ENCODE measurements at regions not wholly inside any gene's neighbourhood (a gene's known extent, or its start where the extent isn't known, plus 50 kb on each side); places are given as distances from the start of the nearest gene placed in this dataset.

DNA sequence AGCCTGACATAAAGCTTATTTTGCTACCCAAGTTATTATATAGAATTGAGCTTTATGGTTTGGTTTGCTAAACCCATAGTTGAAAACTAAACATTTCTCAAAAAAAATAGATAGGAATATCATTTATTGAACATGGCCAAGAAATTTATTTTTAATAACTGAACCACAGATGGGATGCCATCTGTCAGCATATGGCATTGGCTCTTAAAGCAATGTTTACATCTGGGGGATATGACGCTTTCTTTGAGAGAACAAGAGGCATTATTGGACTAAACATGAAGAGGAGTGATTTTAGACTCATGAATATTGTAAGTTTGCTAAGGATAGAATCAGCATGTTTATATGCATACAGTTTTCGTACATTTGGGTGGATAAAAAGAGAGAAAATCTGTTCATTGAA is 132.6 kb upstream of the SLIT2 start:
- H3K27me3 ChIP-seq (ENCODE audit: control insufficient read depth in 1 of 2, insufficient read depth in 2 of 2, low read length in 2 of 2) = no peaks in the 10 kb centered on the region
- no peak overlapping the region for H3K27ac ChIP-seq (ENCODE audit: low read depth, low read length)
- no peak overlapping the region for H3K4me3 ChIP-seq (ENCODE audit: low read depth in 1 of 2, low read length in 2 of 2)
- no peaks in the 10 kb centered on the region for H3K36me3 ChIP-seq (ENCODE audit: insufficient read depth, low read length)
- no peaks in the 10 kb centered on the region for H3K4me1 ChIP-seq (ENCODE audit: insufficient read depth, low read length)
- no peak overlapping the region for H3K9ac ChIP-seq (ENCODE audit: low read length)
- no peaks in the 10 kb centered on the region for H3K9me3 ChIP-seq (ENCODE audit: low read length)

DNA sequence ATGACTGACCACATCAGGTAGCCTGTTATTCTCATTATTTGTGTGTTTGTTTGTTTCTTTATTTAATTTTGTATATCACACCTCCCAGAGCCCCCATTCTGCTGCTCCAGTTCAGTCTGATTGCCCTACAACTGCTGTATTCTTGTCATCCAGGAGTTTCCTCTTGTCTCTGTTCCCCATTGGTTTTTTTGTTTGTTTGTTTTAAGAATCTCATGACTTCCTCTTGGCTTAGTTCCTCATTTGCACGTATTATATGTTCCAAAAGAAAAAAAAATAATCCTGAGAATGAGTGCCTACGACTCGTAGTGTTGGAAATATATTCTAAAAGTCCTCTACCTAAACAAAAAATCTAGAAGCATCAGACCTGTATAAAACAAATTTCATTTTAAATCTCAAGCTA is 142.3 kb upstream of the SLIT2 start:
- no peaks in the 10 kb centered on the region for H3K4me1 ChIP-seq (ENCODE audit: insufficient read depth, low read length)
- H3K27ac ChIP-seq (ENCODE audit: low read depth, low read length) = no peak overlapping the region
- H3K9me3 ChIP-seq (ENCODE audit: low read length) = no peaks in the 10 kb centered on the region
- H3K9ac ChIP-seq (ENCODE audit: low read length) = no peak overlapping the region
- no peak overlapping the region for H3K4me3 ChIP-seq (ENCODE audit: low read depth in 1 of 2, low read length in 2 of 2)
- H3K27me3 ChIP-seq (ENCODE audit: control insufficient read depth in 1 of 2, insufficient read depth in 2 of 2, low read length in 2 of 2) = no peaks in the 10 kb centered on the region
- no peaks in the 10 kb centered on the region for H3K36me3 ChIP-seq (ENCODE audit: insufficient read depth, low read length)

- no peaks in the 10 kb centered on the region for H3K27me3 ChIP-seq (ENCODE audit: control insufficient read depth in 1 of 2, insufficient read depth in 2 of 2, low read length in 2 of 2)
- H3K9me3 ChIP-seq (ENCODE audit: low read length) = no peaks in the 10 kb centered on the region
- no peaks in the 10 kb centered on the region for H3K4me1 ChIP-seq (ENCODE audit: insufficient read depth, low read length)
- H3K9ac ChIP-seq (ENCODE audit: low read length) = no peak overlapping the region
- no peaks in the 10 kb centered on the region for H3K36me3 ChIP-seq (ENCODE audit: insufficient read depth, low read length)
- no peak overlapping the region for H3K4me3 ChIP-seq (ENCODE audit: low read depth in 1 of 2, low read length in 2 of 2)
- no peak overlapping the region for H3K27ac ChIP-seq (ENCODE audit: low read depth, low read length)
Observed at GRCh38 chr4:20106921-20107320, 144.8 kb upstream of the SLIT2 start.

- no peaks in the 10 kb centered on the region for H3K36me3 ChIP-seq (ENCODE audit: insufficient read depth, low read length)
- no peak overlapping the region for H3K9ac ChIP-seq (ENCODE audit: low read length)
- no peaks in the 10 kb centered on the region for H3K4me1 ChIP-seq (ENCODE audit: insufficient read depth, low read length)
- H3K27me3 ChIP-seq (ENCODE audit: control insufficient read depth in 1 of 2, insufficient read depth in 2 of 2, low read length in 2 of 2) = no peaks in the 10 kb centered on the region
- H3K9me3 ChIP-seq (ENCODE audit: low read length) = no peaks in the 10 kb centered on the region
- H3K27ac ChIP-seq (ENCODE audit: low read depth, low read length) = no peak overlapping the region
- H3K4me3 ChIP-seq (ENCODE audit: low read depth in 1 of 2, low read length in 2 of 2) = no peak overlapping the region
Observed at GRCh38 chr4:20101831-20102230, 149.9 kb upstream of the SLIT2 start.

- Histone ChIP-seq H3K9me3 (ENCODE audit: low read length) (no peaks in the 10 kb centered on the region), H3K27ac (ENCODE audit: low read depth, low read length) (no peak overlapping the region), H3K27me3 (ENCODE audit: control insufficient read depth in 1 of 2, insufficient read depth in 2 of 2, low read length in 2 of 2) (no peaks in the 10 kb centered on the region), H3K4me1 (ENCODE audit: insufficient read depth, low read length) (no peaks in the 10 kb centered on the region), H3K36me3 (ENCODE audit: insufficient read depth, low read length) (no peaks in the 10 kb centered on the region), H3K4me3 (ENCODE audit: low read depth in 1 of 2, low read length in 2 of 2) (no peak overlapping the region), H3K9ac (ENCODE audit: low read length) (no peak overlapping the region)
Observed at GRCh38 chr4:20096911-20097310, 154.8 kb upstream of the SLIT2 start.

GRCh38 chr4:20095805-20096541 is 155.7 kb upstream of the SLIT2 start:
- Histone ChIP-seq H3K9me3 (ENCODE audit: low read length) (no peaks in the 10 kb centered on the region), H3K36me3 (ENCODE audit: insufficient read depth, low read length) (no peaks in the 10 kb centered on the region), H3K4me3 (ENCODE audit: low read depth in 1 of 2, low read length in 2 of 2) (no peak overlapping the region), H3K27ac (ENCODE audit: low read depth, low read length) (no peak overlapping the region), H3K27me3 (ENCODE audit: control insufficient read depth in 1 of 2, insufficient read depth in 2 of 2, low read length in 2 of 2) (no peaks in the 10 kb centered on the region), H3K9ac (ENCODE audit: low read length) (no peak overlapping the region), H3K4me1 (ENCODE audit: insufficient read depth, low read length) (no peaks in the 10 kb centered on the region)

GRCh38 chr4:20091781-20092180 is 159.9 kb upstream of the SLIT2 start:
- no peaks in the 10 kb centered on the region for H3K4me1 ChIP-seq (ENCODE audit: insufficient read depth, low read length)
- no peaks in the 10 kb centered on the region for H3K27me3 ChIP-seq (ENCODE audit: control insufficient read depth in 1 of 2, insufficient read depth in 2 of 2, low read length in 2 of 2)
- no peaks in the 10 kb centered on the region for H3K36me3 ChIP-seq (ENCODE audit: insufficient read depth, low read length)
- H3K9ac ChIP-seq (ENCODE audit: low read length) = no peak overlapping the region
- no peaks in the 10 kb centered on the region for H3K9me3 ChIP-seq (ENCODE audit: low read length)
- H3K4me3 ChIP-seq (ENCODE audit: low read depth in 1 of 2, low read length in 2 of 2) = no peak overlapping the region
- no peak overlapping the region for H3K27ac ChIP-seq (ENCODE audit: low read depth, low read length)

GRCh38 chr4:20087522-20087911 is 164.2 kb upstream of the SLIT2 start:
- Histone ChIP-seq H3K27me3 (ENCODE audit: control insufficient read depth in 1 of 2, insufficient read depth in 2 of 2, low read length in 2 of 2) (no peaks in the 10 kb centered on the region), H3K4me3 (ENCODE audit: low read depth in 1 of 2, low read length in 2 of 2) (no peak overlapping the region), H3K9ac (ENCODE audit: low read length) (no peak overlapping the region), H3K27ac (ENCODE audit: low read depth, low read length) (no peak overlapping the region), H3K36me3 (ENCODE audit: insufficient read depth, low read length) (no peaks in the 10 kb centered on the region), H3K4me1 (ENCODE audit: insufficient read depth, low read length) (no peaks in the 10 kb centered on the region), H3K9me3 (ENCODE audit: low read length) (no peaks in the 10 kb centered on the region)

- H3K27ac ChIP-seq (ENCODE audit: low read depth, low read length) = no peak overlapping the region
- no peaks in the 10 kb centered on the region for H3K4me1 ChIP-seq (ENCODE audit: insufficient read depth, low read length)
- no peaks in the 10 kb centered on the region for H3K9me3 ChIP-seq (ENCODE audit: low read length)
- H3K36me3 ChIP-seq (ENCODE audit: insufficient read depth, low read length) = no peaks in the 10 kb centered on the region
- no peaks in the 10 kb centered on the region for H3K27me3 ChIP-seq (ENCODE audit: control insufficient read depth in 1 of 2, insufficient read depth in 2 of 2, low read length in 2 of 2)
- H3K9ac ChIP-seq (ENCODE audit: low read length) = no peak overlapping the region
- no peak overlapping the region for H3K4me3 ChIP-seq (ENCODE audit: low read depth in 1 of 2, low read length in 2 of 2)
Observed at GRCh38 chr4:20086799-20087521, 164.7 kb upstream of the SLIT2 start.

- no peak overlapping the region for H3K27ac ChIP-seq (ENCODE audit: low read depth, low read length)
- no peaks in the 10 kb centered on the region for H3K9me3 ChIP-seq (ENCODE audit: low read length)
- H3K27me3 ChIP-seq (ENCODE audit: control insufficient read depth in 1 of 2, insufficient read depth in 2 of 2, low read length in 2 of 2) = no peaks in the 10 kb centered on the region
- no peaks in the 10 kb centered on the region for H3K36me3 ChIP-seq (ENCODE audit: insufficient read depth, low read length)
- H3K9ac ChIP-seq (ENCODE audit: low read length) = no peak overlapping the region
- no peaks in the 10 kb centered on the region for H3K4me1 ChIP-seq (ENCODE audit: insufficient read depth, low read length)
- H3K4me3 ChIP-seq (ENCODE audit: low read depth in 1 of 2, low read length in 2 of 2) = no peak overlapping the region
Observed at GRCh38 chr4:20086067-20086798, 165.5 kb upstream of the SLIT2 start.

DNA sequence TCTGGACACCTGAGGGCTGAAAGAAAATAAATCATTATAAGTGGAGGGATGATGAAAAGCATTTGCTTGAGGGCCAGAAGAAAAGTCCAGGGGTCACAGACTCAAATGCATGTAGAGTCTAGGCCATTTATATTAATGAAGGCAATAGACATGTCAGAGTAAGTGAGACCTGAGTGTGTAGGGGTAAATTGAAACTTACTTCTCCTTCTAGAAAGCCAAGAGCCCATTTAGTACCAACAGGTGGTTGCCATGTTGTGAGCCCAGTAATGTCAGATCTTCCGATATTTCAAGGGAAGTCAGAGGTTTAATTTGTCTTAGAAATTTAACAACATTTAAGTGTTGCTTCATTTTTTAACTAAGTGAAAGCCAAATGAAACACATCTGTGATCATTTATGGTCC is 166.1 kb upstream of the SLIT2 start:
- Histone ChIP-seq H3K36me3 (ENCODE audit: insufficient read depth, low read length) (no peaks in the 10 kb centered on the region), H3K9me3 (ENCODE audit: low read length) (no peaks in the 10 kb centered on the region), H3K9ac (ENCODE audit: low read length) (no peak overlapping the region), H3K27me3 (ENCODE audit: control insufficient read depth in 1 of 2, insufficient read depth in 2 of 2, low read length in 2 of 2) (no peaks in the 10 kb centered on the region), H3K27ac (ENCODE audit: low read depth, low read length) (no peak overlapping the region), H3K4me3 (ENCODE audit: low read depth in 1 of 2, low read length in 2 of 2) (no peak overlapping the region), H3K4me1 (ENCODE audit: insufficient read depth, low read length) (no peaks in the 10 kb centered on the region)
